SK-N-SH treated with all-trans-retinoic acid at 6 μM for 48 hours (cell line): ENCODE measurements at regions not wholly inside any gene's neighbourhood (a gene's known extent, or its start where the extent isn't known, plus 50 kb on each side); places are given as distances from the start of the nearest gene placed in this dataset.

ENCODE experiments used
- ATAC-seq: fragments of 200-7000 bp; cut with Tn5 transposase; 3 replicates; pipeline ENCODE4 v1.9.1; 2020; ENCODE audit warnings: mild to moderate bottlenecking, moderate library complexity
- BACH2 ChIP-seq: fragments of 250-450 bp; sonication (Bioruptor Pico); IDR thresholded peaks from 2 replicates; pipeline ENCODE4 v1.9.0; 2021; ENCODE audit warnings: mild to moderate bottlenecking, borderline replicate concordance
- CSDC2 ChIP-seq: fragments of 250-450 bp; sonication (Bioruptor Pico); IDR thresholded peaks from 2 replicates; pipeline ENCODE4 v1.5.0; 2020; ENCODE audit warnings: mild to moderate bottlenecking, moderate library complexity
- ESRRG ChIP-seq: fragments of 250-450 bp; sonication (Bioruptor Pico); IDR thresholded peaks from 2 replicates; pipeline ENCODE4 v1.6.1; 2021; ENCODE audit warnings: mild to moderate bottlenecking
- GLIS3 ChIP-seq: fragments of 250-450 bp; sonication (Bioruptor Pico); IDR thresholded peaks from 2 replicates; pipeline ENCODE4 v1.5.0; 2020; ENCODE audit warnings: mild to moderate bottlenecking, moderate library complexity
- ISL1 ChIP-seq: fragments of 250-450 bp; sonication (Bioruptor Pico); IDR thresholded peaks from 2 replicates; pipeline ENCODE4 v2.1.2; 2022; ENCODE audit warnings: mild to moderate bottlenecking, moderate library complexity
- OSR1 ChIP-seq: fragments of 250-450 bp; sonication (Bioruptor Pico); IDR thresholded peaks from 2 replicates; pipeline ENCODE4 v1.8.0; 2022; ENCODE audit warnings: moderate library complexity, mild to moderate bottlenecking, inconsistent platforms
- PATZ1 ChIP-seq: fragments of 250-450 bp; sonication (Bioruptor Pico); IDR thresholded peaks from 2 replicates; pipeline ENCODE4 v1.8.0; 2020; ENCODE audit warnings: mild to moderate bottlenecking, moderate library complexity, borderline replicate concordance
- PPARA ChIP-seq: fragments of 250-450 bp; sonication (Bioruptor Pico); IDR thresholded peaks from 2 replicates; pipeline ENCODE4 v1.5.0; 2020; ENCODE audit warnings: mild to moderate bottlenecking, borderline replicate concordance
- SNAI2 ChIP-seq: fragments of 250-450 bp; sonication (Bioruptor Pico); IDR thresholded peaks from 2 replicates; pipeline ENCODE4 v1.5.0; 2020; ENCODE audit warnings: mild to moderate bottlenecking, moderate library complexity
- TCF4 ChIP-seq: fragments of 250-450 bp; sonication (Bioruptor Pico); IDR thresholded peaks from 2 replicates; pipeline ENCODE4 v1.8.0; 2021; ENCODE audit warnings: mild to moderate bottlenecking, moderate library complexity, borderline replicate concordance
- TOX ChIP-seq: fragments of 250-450 bp; sonication (Bioruptor Pico); IDR thresholded peaks from 2 replicates; pipeline ENCODE4 v1.8.0; 2021; ENCODE audit warnings: mild to moderate bottlenecking, moderate library complexity, borderline replicate concordance
- ZC3H10 ChIP-seq: fragments of 250-450 bp; sonication (Bioruptor Pico); IDR thresholded peaks from 2 replicates; pipeline ENCODE4 v1.5.1; 2021; ENCODE audit warnings: mild to moderate bottlenecking, moderate library complexity
- ZFP3 ChIP-seq: fragments of 250-450 bp; sonication (Bioruptor Pico); IDR thresholded peaks from 2 replicates; pipeline ENCODE4 v1.5.0; 2020; ENCODE audit warnings: mild to moderate bottlenecking, moderate library complexity
- ZFP30 ChIP-seq: fragments of 450-650 bp; formaldehyde crosslinking; IDR thresholded peaks from 2 replicates; pipeline ENCODE4 v1.5.0; 2022; ENCODE audit warnings: mild to moderate bottlenecking, moderate library complexity
- ZNF565 ChIP-seq: fragments of 450-650 bp; formaldehyde crosslinking; conservative IDR thresholded peaks from 2 replicates; pipeline ENCODE4 v1.5.0; 2020; ENCODE audit warnings: low read depth, mild to moderate bottlenecking, moderate library complexity
- ZNF70 ChIP-seq: fragments of 450-650 bp; formaldehyde crosslinking; IDR thresholded peaks from 2 replicates; pipeline ENCODE4 v1.5.0; 2020; ENCODE audit warnings: mild to moderate bottlenecking, moderate library complexity
- ZNF8 ChIP-seq: fragments of 450-650 bp; formaldehyde crosslinking; IDR thresholded peaks from 2 replicates; pipeline ENCODE4 v1.5.0; 2020; ENCODE audit warnings: mild to moderate bottlenecking, moderate library complexity
- TF ChIP-seq, protein P1 (sequence below): fragments of 250-450 bp; sonication (Bioruptor Pico); IDR thresholded peaks from 2 replicates; pipeline ENCODE4 v1.5.1; 2020; ENCODE audit warnings: low read depth, mild to moderate bottlenecking, moderate library complexity
- TF ChIP-seq, protein P2 (sequence below): fragments of 250-450 bp; sonication (Bioruptor Pico); IDR thresholded peaks from 2 replicates; pipeline ENCODE4 v1.8.0; 2021; ENCODE audit warnings: low read depth, mild to moderate bottlenecking, moderate library complexity, borderline replicate concordance
- TF ChIP-seq, protein P3 (sequence below): fragments of 250-450 bp; sonication (Bioruptor Pico); IDR thresholded peaks from 2 replicates; pipeline ENCODE4 v1.5.1; 2021; ENCODE audit warnings: mild to moderate bottlenecking, moderate library complexity
- TF ChIP-seq, protein P4 (sequence below): fragments of 250-450 bp; sonication (Bioruptor Pico); IDR thresholded peaks from 2 replicates; pipeline ENCODE4 v1.5.0; 2020; ENCODE audit warnings: mild to moderate bottlenecking, moderate library complexity

DNA sequence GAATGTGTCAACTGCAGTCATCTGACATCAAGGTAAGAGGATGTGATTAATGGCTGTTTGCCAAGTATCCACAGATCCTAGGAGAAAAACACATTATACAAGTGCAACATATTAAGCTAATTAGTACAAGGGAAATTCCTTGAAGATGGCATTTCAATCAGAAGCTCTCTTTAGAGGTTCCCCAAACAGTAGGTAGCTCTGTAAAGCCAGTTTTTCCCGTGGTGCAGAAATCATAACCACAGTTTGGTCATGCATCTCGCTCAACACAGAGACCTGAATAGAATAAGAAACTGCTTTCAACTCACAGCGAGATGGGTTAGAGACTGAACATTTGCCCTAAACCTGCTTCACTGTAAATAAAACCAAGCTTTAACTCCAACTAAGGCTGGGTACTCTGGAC is 230.5 kb upstream of the CAMK1G start (continued):
- TF ChIP-seq, protein P1, sequence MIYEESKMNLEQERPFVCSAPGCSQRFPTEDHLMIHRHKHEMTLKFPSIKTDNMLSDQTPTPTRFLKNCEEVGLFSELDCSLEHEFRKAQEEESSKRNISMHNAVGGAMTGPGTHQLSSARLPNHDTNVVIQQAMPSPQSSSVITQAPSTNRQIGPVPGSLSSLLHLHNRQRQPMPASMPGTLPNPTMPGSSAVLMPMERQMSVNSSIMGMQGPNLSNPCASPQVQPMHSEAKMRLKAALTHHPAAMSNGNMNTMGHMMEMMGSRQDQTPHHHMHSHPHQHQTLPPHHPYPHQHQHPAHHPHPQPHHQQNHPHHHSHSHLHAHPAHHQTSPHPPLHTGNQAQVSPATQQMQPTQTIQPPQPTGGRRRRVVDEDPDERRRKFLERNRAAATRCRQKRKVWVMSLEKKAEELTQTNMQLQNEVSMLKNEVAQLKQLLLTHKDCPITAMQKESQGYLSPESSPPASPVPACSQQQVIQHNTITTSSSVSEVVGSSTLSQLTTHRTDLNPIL (CRISPR knock-in tag), result no peak
- TF ChIP-seq, protein P2, sequence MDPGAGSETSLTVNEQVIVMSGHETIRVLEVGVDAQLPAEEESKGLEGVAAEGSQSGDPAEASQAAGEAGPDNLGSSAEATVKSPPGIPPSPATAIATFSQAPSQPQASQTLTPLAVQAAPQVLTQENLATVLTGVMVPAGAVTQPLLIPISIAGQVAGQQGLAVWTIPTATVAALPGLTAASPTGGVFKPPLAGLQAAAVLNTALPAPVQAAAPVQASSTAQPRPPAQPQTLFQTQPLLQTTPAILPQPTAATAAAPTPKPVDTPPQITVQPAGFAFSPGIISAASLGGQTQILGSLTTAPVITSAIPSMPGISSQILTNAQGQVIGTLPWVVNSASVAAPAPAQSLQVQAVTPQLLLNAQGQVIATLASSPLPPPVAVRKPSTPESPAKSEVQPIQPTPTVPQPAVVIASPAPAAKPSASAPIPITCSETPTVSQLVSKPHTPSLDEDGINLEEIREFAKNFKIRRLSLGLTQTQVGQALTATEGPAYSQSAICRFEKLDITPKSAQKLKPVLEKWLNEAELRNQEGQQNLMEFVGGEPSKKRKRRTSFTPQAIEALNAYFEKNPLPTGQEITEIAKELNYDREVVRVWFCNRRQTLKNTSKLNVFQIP (CRISPR knock-in tag), result no peak
- no peak for TF ChIP-seq TCF4 (CRISPR knock-in tag)
- TF ChIP-seq ZC3H10 (CRISPR knock-in tag), result no peak
- TF ChIP-seq, all 23 proteins: peak for 0

GRCh38 chr1:209354111-209354839 is 229.2 kb upstream of the CAMK1G start:
- peak; percentile 90 for ATAC-seq
- TF ChIP-seq ZFP30 (CRISPR knock-in tag), result no peak
- TF ChIP-seq SNAI2 (CRISPR knock-in tag), result no peak
- TF ChIP-seq OSR1, result no peak
- no peak for TF ChIP-seq ESRRG (CRISPR knock-in tag)
- no peak for TF ChIP-seq TOX (CRISPR knock-in tag)
- TF ChIP-seq, protein P3, sequence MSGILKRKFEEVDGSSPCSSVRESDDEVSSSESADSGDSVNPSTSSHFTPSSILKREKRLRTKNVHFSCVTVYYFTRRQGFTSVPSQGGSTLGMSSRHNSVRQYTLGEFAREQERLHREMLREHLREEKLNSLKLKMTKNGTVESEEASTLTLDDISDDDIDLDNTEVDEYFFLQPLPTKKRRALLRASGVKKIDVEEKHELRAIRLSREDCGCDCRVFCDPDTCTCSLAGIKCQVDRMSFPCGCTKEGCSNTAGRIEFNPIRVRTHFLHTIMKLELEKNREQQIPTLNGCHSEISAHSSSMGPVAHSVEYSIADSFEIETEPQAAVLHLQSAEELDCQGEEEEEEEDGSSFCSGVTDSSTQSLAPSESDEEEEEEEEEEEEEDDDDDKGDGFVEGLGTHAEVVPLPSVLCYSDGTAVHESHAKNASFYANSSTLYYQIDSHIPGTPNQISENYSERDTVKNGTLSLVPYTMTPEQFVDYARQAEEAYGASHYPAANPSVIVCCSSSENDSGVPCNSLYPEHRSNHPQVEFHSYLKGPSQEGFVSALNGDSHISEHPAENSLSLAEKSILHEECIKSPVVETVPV (CRISPR knock-in tag), result no peak
- TF ChIP-seq ZNF8 (CRISPR knock-in tag), result no peak
- TF ChIP-seq ZNF70 (CRISPR knock-in tag), result no peak
- no peak for TF ChIP-seq ISL1
- TF ChIP-seq, protein P4, sequence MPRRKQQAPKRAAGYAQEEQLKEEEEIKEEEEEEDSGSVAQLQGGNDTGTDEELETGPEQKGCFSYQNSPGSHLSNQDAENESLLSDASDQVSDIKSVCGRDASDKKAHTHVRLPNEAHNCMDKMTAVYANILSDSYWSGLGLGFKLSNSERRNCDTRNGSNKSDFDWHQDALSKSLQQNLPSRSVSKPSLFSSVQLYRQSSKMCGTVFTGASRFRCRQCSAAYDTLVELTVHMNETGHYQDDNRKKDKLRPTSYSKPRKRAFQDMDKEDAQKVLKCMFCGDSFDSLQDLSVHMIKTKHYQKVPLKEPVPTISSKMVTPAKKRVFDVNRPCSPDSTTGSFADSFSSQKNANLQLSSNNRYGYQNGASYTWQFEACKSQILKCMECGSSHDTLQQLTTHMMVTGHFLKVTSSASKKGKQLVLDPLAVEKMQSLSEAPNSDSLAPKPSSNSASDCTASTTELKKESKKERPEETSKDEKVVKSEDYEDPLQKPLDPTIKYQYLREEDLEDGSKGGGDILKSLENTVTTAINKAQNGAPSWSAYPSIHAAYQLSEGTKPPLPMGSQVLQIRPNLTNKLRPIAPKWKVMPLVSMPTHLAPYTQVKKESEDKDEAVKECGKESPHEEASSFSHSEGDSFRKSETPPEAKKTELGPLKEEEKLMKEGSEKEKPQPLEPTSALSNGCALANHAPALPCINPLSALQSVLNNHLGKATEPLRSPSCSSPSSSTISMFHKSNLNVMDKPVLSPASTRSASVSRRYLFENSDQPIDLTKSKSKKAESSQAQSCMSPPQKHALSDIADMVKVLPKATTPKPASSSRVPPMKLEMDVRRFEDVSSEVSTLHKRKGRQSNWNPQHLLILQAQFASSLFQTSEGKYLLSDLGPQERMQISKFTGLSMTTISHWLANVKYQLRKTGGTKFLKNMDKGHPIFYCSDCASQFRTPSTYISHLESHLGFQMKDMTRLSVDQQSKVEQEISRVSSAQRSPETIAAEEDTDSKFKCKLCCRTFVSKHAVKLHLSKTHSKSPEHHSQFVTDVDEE, result no peak
- no peak for TF ChIP-seq ZC3H10 (CRISPR knock-in tag)
- no peak for TF ChIP-seq PATZ1 (CRISPR knock-in tag)
- TF ChIP-seq, protein P2 (CRISPR knock-in tag), result no peak
- no peak for TF ChIP-seq ZFP3
- TF ChIP-seq BACH2 (CRISPR knock-in tag), result no peak
- TF ChIP-seq GLIS3 (CRISPR knock-in tag), result no peak

DNA sequence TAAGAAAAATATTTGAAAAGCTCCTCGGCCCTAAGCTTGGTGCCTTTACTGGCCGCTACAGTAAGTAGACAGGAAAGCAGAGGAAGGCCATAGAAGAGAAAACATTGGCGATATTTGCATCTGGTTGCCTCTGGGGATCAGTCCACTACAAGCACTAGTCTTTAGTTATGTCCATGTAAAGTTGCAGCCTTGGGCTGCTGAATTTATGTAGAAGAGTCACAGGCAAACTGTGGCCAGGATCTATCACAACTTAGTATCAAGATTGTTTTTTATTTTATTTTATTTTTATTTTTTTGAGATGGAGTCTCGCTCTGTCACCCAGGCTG is 228.7 kb upstream of the CAMK1G start:
- ATAC-seq, result no peak
- no peak for TF ChIP-seq ISL1
- TF ChIP-seq ZNF565, result no peak
- TF ChIP-seq PPARA (CRISPR knock-in tag), result no peak
- no peak for TF ChIP-seq CSDC2 (CRISPR knock-in tag)
- TF ChIP-seq ESRRG (CRISPR knock-in tag), result no peak
